Nucleus accumbens (tissue), 56 donors: ENCODE measurements at regions not wholly inside any gene's neighbourhood (a gene's known extent, or its start where the extent isn't known, plus 50 kb on each side); places are given as distances from the start of the nearest gene placed in this dataset.

Experiments
- DNase-seq, 56 donors: peaks; one replicate each; lab custom pipeline; 2025; lab: John Stamatoyannopoulos, UW

GRCh38 chr21:25080661-25081060 lies 526.6 kb downstream of the MRPL39 start:
- DNase-seq: no peak

GRCh38 chr21:25080141-25080540 lies 527.1 kb downstream of the MRPL39 start:
- no peak for DNase-seq

- DNase-seq: no peak
Measured at GRCh38 chr21:25079053-25079452, 528.2 kb downstream of the MRPL39 start.

GRCh38 chr21:25062061-25062460 lies 545.2 kb downstream of the MRPL39 start:
- no peak for DNase-seq

GRCh38 chr21:25054689-25055088 lies 552.6 kb downstream of the MRPL39 start:
- no peak for DNase-seq

- DNase-seq: no peak
Measured at GRCh38 chr21:25039461-25040380, 567.6 kb downstream of the MRPL39 start.

- DNase-seq: no peak
Measured at GRCh38 chr21:25036775-25037174, 570.5 kb downstream of the MRPL39 start.

GRCh38 chr21:25031750-25032149 lies 575.5 kb downstream of the MRPL39 start:
- DNase-seq: no peak

GRCh38 chr21:25029580-25029979 lies 577.7 kb downstream of the MRPL39 start:
- DNase-seq: no peak

- no peak for DNase-seq
Measured at GRCh38 chr21:25025596-25025995, 581.7 kb downstream of the MRPL39 start.

- no peak for DNase-seq
Measured at GRCh38 chr21:25024639-25025038, 582.6 kb downstream of the MRPL39 start.

GRCh38 chr21:25005388-25005787 lies 601.9 kb downstream of the MRPL39 start:
- DNase-seq: peak in 2 of 56 donors; percentile 10 to 13

GRCh38 chr21:25002676-25003075 lies 604.6 kb downstream of the MRPL39 start:
- DNase-seq: no peak

- no peak for DNase-seq
Measured at GRCh38 chr21:24995216-24995615, 612.1 kb downstream of the MRPL39 start.

GRCh38 chr21:24994717-24995116 lies 612.6 kb downstream of the MRPL39 start:
- DNase-seq: no peak

- no peak for DNase-seq
Measured at GRCh38 chr21:24989516-24989915, 617.8 kb downstream of the MRPL39 start.

GRCh38 chr21:24988941-24989340 lies 618.3 kb downstream of the MRPL39 start:
- DNase-seq: no peak

- DNase-seq: no peak
Measured at GRCh38 chr21:24976238-24976637, 631.0 kb downstream of the MRPL39 start.

GRCh38 chr21:24969068-24969467 lies 638.2 kb downstream of the MRPL39 start:
- no peak for DNase-seq

- no peak for DNase-seq
Measured at GRCh38 chr21:24955275-24955961, 651.9 kb downstream of the MRPL39 start.

- DNase-seq: no peak
Measured at GRCh38 chr21:24948186-24948585, 659.1 kb downstream of the MRPL39 start.

- no peak for DNase-seq
Measured at GRCh38 chr21:24945910-24946309, 661.4 kb downstream of the MRPL39 start.
